KMS-11 (cell line): ENCODE measurements at regions not wholly inside any gene's neighbourhood (a gene's known extent, or its start where the extent isn't known, plus 50 kb on each side); places are given as distances from the start of the nearest gene placed in this dataset.
A peak's percentile ranks its signal among the peaks of the same experiment; 100 is the strongest.
"Not testable (repeated sequence)": the region's sequence is repeated elsewhere in the genome, so short reads cannot be mapped to it uniquely, and the experiment has no call there.

ENCODE experiments used
- H2AFZ ChIP-seq: fragments of 200-600 bp; sonication (generic); 2 replicates; pipeline ENCODE4 v1.6.1; 2016; ENCODE audit warnings: antibody characterized with exemption, mixed run types, low read depth
- H3K27ac ChIP-seq: fragments of 200-600 bp; sonication (generic); 2 replicates; pipeline ENCODE4 v1.6.1; 2016; ENCODE audit warnings: mild to moderate bottlenecking, mixed run types
- H3K27me3 ChIP-seq: fragments of 200-600 bp; sonication (generic); 2 replicates; pipeline ENCODE4 v1.6.1; 2017; ENCODE audit warnings: mild to moderate bottlenecking, low read depth, mixed run types, moderate library complexity; ENCODE audit not compliant: insufficient read depth
- H3K36me3 ChIP-seq: fragments of 200-600 bp; sonication (generic); 2 replicates; pipeline ENCODE4 v1.6.1; 2017; ENCODE audit warnings: mild to moderate bottlenecking, mixed run types; ENCODE audit not compliant: insufficient read depth
- H3K4me1 ChIP-seq: fragments of 200-600 bp; sonication (generic); 2 replicates; pipeline ENCODE4 v1.6.1; 2016; ENCODE audit warnings: mild to moderate bottlenecking, low read depth, mixed run types; ENCODE audit not compliant: poor library complexity, severe bottlenecking
- H3K4me2 ChIP-seq: fragments of 200-600 bp; sonication (generic); 2 replicates; pipeline ENCODE4 v1.7.0; 2016; ENCODE audit warnings: mild to moderate bottlenecking, mixed run types
- H3K4me3 ChIP-seq: fragments of 200-600 bp; sonication (generic); IDR thresholded peaks from 2 replicates; pipeline ENCODE4 v1.6.1; 2017; ENCODE audit warnings: low read depth, low read length, mixed read lengths; ENCODE audit not compliant: insufficient read depth
- H3K79me2 ChIP-seq: fragments of 200-600 bp; sonication (generic); 2 replicates; pipeline ENCODE4 v1.6.1; 2016; ENCODE audit warnings: low read depth, mixed run types; ENCODE audit not compliant: insufficient read depth
- H3K9ac ChIP-seq: fragments of 200-600 bp; sonication (generic); 2 replicates; pipeline ENCODE4 v1.6.1; 2016; ENCODE audit warnings: mild to moderate bottlenecking, mixed run types
- H4K20me1 ChIP-seq: fragments of 200-600 bp; sonication (generic); 2 replicates; pipeline ENCODE4 v1.6.1; 2016; ENCODE audit warnings: mild to moderate bottlenecking, mixed run types; ENCODE audit not compliant: insufficient read depth
- TF ChIP-seq, protein P1 (sequence below): fragments of 200-600 bp; sonication (generic); conservative IDR thresholded peaks from 2 replicates; pipeline ENCODE4 v1.6.1; 2017; ENCODE audit warnings: low read depth, mild to moderate bottlenecking, antibody characterized with exemption, low read length, moderate library complexity, mixed read lengths

DNA sequence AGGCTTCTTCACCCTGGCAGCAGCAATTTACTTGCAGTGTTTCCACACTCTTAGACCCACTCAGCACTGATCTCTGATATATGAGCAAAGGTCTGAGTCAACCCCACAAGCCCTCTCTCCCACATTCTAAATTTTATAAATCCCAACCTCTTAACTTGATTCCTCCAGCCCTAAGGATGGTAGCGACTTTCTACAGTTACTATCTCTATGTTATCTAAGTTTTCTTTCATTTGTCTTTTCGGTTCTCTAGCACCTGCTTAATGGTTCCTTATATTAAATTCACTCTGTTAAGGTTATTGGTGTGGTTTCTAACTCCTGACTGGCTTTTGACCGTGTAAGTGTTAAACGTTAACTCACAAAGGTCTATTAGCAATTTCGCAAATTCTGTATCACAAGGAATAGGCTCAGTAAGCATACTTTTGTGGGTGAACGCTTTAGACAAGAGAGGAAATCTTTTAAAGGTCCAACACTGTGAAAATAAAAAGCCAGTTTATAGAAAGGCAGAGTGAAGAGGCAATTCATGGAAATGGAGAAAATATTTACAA, 99.3 kb downstream of the DLEU7 start:
- H3K4me2 ChIP-seq = no peak overlapping the region
- H3K36me3 ChIP-seq = no peaks in the 10 kb centered on the region
- TF ChIP-seq, protein P1, sequence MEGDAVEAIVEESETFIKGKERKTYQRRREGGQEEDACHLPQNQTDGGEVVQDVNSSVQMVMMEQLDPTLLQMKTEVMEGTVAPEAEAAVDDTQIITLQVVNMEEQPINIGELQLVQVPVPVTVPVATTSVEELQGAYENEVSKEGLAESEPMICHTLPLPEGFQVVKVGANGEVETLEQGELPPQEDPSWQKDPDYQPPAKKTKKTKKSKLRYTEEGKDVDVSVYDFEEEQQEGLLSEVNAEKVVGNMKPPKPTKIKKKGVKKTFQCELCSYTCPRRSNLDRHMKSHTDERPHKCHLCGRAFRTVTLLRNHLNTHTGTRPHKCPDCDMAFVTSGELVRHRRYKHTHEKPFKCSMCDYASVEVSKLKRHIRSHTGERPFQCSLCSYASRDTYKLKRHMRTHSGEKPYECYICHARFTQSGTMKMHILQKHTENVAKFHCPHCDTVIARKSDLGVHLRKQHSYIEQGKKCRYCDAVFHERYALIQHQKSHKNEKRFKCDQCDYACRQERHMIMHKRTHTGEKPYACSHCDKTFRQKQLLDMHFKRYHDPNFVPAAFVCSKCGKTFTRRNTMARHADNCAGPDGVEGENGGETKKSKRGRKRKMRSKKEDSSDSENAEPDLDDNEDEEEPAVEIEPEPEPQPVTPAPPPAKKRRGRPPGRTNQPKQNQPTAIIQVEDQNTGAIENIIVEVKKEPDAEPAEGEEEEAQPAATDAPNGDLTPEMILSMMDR = no peak
- no peaks in the 10 kb centered on the region for H4K20me1 ChIP-seq
- H3K27ac ChIP-seq = no peak overlapping the region
- no peak overlapping the region for H2AFZ ChIP-seq
- H3K4me1 ChIP-seq = no peaks in the 10 kb centered on the region
- H3K4me3 ChIP-seq = no peak overlapping the region
- H3K27me3 ChIP-seq = no peaks in the 10 kb centered on the region
- no peak overlapping the region for H3K9ac ChIP-seq
- no peaks in the 10 kb centered on the region for H3K79me2 ChIP-seq

DNA sequence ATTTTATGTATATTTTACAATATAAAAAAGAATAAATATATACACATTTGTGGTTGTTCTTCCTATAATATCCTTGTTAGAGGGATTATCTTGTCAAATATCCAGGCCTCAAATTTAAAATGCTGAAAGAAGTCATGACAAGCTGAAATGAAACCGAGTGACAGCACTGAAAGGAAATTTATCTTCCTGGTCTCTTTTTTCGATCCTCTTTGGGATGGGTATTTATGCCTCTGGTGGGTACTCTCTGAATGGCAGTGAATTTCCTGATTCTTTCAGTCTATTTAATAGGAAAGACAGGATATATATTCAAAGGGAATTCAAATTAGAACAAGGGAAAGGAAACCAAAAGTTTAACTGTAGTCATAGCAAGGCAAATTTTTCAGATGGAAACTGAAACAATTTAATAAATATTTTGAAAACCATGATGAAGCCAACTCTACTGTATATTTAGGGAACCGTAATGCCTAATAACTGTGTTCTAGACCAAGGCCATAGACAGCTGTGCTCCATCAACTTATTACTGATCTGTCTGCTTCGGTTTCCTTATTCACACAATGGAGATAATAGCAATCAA, 97.9 kb downstream of the DLEU7 start:
- no peak overlapping the region for H3K9ac ChIP-seq

DNA sequence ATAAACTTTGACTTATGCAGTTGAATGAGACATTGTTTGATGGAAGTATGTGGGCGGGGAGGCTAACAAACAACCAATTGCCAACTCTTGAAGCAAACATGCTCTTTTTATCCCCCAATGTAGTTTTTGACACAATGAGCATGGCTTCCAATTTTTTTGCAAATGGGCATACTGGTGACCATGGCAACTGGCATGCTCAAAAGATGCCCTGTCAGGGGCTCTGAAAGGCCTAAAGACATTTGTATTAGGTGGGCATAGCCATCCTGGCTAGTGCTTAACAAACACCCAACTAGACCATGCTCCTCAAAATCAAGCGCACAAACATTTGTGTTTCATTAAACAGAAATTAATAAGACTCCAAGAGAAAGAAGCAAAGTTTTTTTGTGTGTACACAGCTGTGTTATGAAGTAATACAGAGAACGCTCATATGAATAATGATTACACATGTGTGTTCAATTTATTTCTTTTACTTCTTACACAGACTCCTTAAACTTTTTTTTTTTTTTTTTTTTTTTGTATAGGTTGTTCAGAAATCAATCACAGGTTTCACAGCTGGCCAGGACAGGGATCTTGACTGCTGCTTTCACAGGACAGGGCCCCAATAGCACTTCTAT, 95.6 kb downstream of the DLEU7 start:
- H3K4me1 ChIP-seq = no peaks in the 10 kb centered on the region
- no peak overlapping the region for H3K4me3 ChIP-seq
- H3K79me2 ChIP-seq = no peaks in the 10 kb centered on the region
- no peak overlapping the region for H3K9ac ChIP-seq
- H3K27ac ChIP-seq = no peak overlapping the region
- H4K20me1 ChIP-seq = no peaks in the 10 kb centered on the region
- H3K27me3 ChIP-seq = no peaks in the 10 kb centered on the region
- no peak overlapping the region for H2AFZ ChIP-seq
- TF ChIP-seq, protein P1 = no peak
- no peak overlapping the region for H3K4me2 ChIP-seq
- no peaks in the 10 kb centered on the region for H3K36me3 ChIP-seq

More for the DNA sequence above, 97.9 kb downstream of the DLEU7 start:
- Histone ChIP-seq H3K4me1 (no peaks in the 10 kb centered on the region), H3K27me3 (no peaks in the 10 kb centered on the region), H3K4me3 (no peak overlapping the region), H3K27ac (no peak overlapping the region), H2AFZ (no peak overlapping the region), H3K36me3 (no peaks in the 10 kb centered on the region), H4K20me1 (no peaks in the 10 kb centered on the region), H3K4me2 (no peak overlapping the region), H3K79me2 (no peaks in the 10 kb centered on the region)
- TF ChIP-seq, protein P1 = no peak

DNA sequence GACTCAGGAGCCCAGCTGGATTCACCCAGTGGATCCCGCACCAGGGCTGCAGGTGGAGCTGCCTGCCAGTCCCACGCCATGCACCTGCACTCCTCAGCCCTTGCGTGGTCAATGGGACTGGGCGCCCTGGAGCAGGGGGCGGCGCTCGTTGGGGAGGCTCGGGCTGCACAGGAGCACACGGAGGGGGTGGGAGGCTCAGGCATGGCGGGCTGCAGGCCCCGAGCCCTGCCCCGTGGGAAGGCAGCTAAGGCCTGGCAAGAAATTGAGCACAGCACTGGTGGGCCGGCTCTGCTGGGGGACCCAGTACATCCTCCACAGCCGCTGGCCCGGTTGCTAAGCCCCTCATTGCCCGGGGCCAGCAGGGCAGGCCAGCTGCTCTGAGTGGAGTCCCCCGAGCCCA, 90.3 kb downstream of the DLEU7 start:
- H3K9ac ChIP-seq, H3K36me3 ChIP-seq: not testable (repeated sequence)

DNA sequence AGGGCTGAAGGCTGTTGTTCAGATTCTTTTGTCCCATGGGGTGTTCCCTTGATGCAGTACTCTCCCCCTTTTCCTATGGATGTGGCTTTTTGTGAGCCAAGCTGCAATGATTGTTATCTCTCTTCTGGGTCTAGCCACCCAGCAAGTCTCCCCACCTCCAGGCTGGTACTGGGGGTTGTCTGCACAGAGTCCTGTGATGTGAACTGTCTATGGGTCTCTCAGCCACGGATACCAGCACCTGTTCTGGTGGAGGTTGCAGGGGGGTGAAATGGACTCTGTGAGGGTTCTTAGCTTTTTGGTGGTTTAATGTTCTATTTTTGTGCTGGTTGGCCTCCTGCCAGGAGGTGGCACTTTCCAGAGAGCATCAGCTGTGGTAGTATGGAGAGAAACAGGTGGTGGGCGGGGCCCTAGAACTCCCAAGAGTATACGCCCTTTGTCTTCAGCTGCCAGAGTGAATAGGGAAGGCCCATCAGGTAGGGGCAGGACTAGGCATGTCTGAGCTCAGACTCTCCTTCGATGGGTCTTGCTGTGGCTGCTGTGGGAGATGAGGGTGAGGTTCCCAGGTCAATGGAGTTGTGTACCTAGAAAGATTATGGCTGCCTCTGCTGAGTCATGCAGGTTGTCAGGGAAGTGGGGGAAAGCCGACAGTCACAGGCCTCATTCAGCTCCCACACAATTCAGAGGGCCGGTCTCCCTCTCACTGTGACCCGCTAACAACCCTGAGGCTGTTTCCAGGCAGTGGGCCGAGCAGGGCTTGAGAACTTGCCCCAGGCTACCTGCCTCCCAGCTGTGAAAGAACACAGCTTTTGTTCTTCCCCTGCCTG, 87.4 kb downstream of the DLEU7 start:
- H3K9ac ChIP-seq = peak overlapping the region; percentile 53; the same call in 1 of the 2 replicates

More for the DNA sequence above, 90.3 kb downstream of the DLEU7 start:
- H2AFZ ChIP-seq, H3K79me2 ChIP-seq, H4K20me1 ChIP-seq, H3K27ac ChIP-seq, H3K27me3 ChIP-seq, H3K4me3 ChIP-seq, H3K4me2 ChIP-seq: not testable (repeated sequence)
- H3K4me1 ChIP-seq = peaks cover 26% of the 10 kb centered on the region

More for the DNA sequence above, 87.4 kb downstream of the DLEU7 start:
- peaks cover 26% of the 10 kb centered on the region for H3K4me1 ChIP-seq
- not testable (repeated sequence) for H3K27me3 ChIP-seq, H3K36me3 ChIP-seq, H3K4me3 ChIP-seq, H4K20me1 ChIP-seq, H3K79me2 ChIP-seq
- peak overlapping the region; percentile 78 for H3K27ac ChIP-seq
- peak overlapping the region; percentile 54 for H3K4me2 ChIP-seq
- H2AFZ ChIP-seq = peak overlapping the region; percentile 41
